ENCODE measurements at regions not wholly inside any gene's neighbourhood (a gene's known extent, or its start where the extent isn't known, plus 50 kb on each side); places are given as distances from the start of the nearest gene placed in this dataset.
"Not testable (repeated sequence)": the region's sequence is repeated elsewhere in the genome, so short reads cannot be mapped to it uniquely, and the experiment has no call there.

- DNase-seq (ENCODE audit: extremely low read depth, insufficient read length), result no peak
- H3K27me3 ChIP-seq (replicated peaks; ENCODE audit: control insufficient read depth, insufficient read depth, low read length), result no peaks in the 10 kb centered on the region; the same call in 1 of the 2 replicates
Measured at GRCh38 chr13:48827709-48828108, 148.0 kb upstream of the FNDC3A start.

GRCh38 chr13:48828962-48829411 is 146.7 kb upstream of the FNDC3A start:
- H3K27me3 ChIP-seq (replicated peaks; ENCODE audit: control insufficient read depth, insufficient read depth, low read length), result no peaks in the 10 kb centered on the region
- H3K4me3 ChIP-seq (replicated peaks; ENCODE audit: low read depth, low read length), result no peak overlapping the region
- H3K36me3 ChIP-seq (ENCODE audit: control insufficient read depth, insufficient read depth, low read length), result no peaks in the 10 kb centered on the region
- no peak for TF ChIP-seq CTCF (IDR thresholded peaks at IDR 0.05; ENCODE audit: insufficient read depth, low read length, poor library complexity, severe bottlenecking)
- no peak for DNase-seq (ENCODE audit: extremely low read depth, insufficient read length)

More at GRCh38 chr13:48827709-48828108, 148.0 kb upstream of the FNDC3A start:
- no peak for TF ChIP-seq CTCF (IDR thresholded peaks at IDR 0.05; ENCODE audit: insufficient read depth, low read length, poor library complexity, severe bottlenecking)
- Histone ChIP-seq H3K36me3 (ENCODE audit: control insufficient read depth, insufficient read depth, low read length) (no peaks in the 10 kb centered on the region), H3K4me3 (replicated peaks; ENCODE audit: low read depth, low read length) (no peak overlapping the region)

- H3K27me3 ChIP-seq (replicated peaks; ENCODE audit: control insufficient read depth, insufficient read depth, low read length), result no peaks in the 10 kb centered on the region
- no peak for TF ChIP-seq CTCF (IDR thresholded peaks at IDR 0.05; ENCODE audit: insufficient read depth, low read length, poor library complexity, severe bottlenecking)
- no peaks in the 10 kb centered on the region for H3K36me3 ChIP-seq (ENCODE audit: control insufficient read depth, insufficient read depth, low read length)
- no peak overlapping the region for H3K4me3 ChIP-seq (replicated peaks; ENCODE audit: low read depth, low read length)
- DNase-seq (ENCODE audit: extremely low read depth, insufficient read length), result no peak
Measured at GRCh38 chr13:48829536-48829935, 146.2 kb upstream of the FNDC3A start.

- no peaks in the 10 kb centered on the region for H3K27me3 ChIP-seq (replicated peaks; ENCODE audit: control insufficient read depth, insufficient read depth, low read length)
- no peaks in the 10 kb centered on the region for H3K36me3 ChIP-seq (ENCODE audit: control insufficient read depth, insufficient read depth, low read length)
- H3K4me3 ChIP-seq (replicated peaks; ENCODE audit: low read depth, low read length), result no peak overlapping the region
- no peak for TF ChIP-seq CTCF (IDR thresholded peaks at IDR 0.05; ENCODE audit: insufficient read depth, low read length, poor library complexity, severe bottlenecking)
- no peak for DNase-seq (ENCODE audit: extremely low read depth, insufficient read length)
Measured at GRCh38 chr13:48831248-48831647, 144.5 kb upstream of the FNDC3A start.

- DNase-seq (ENCODE audit: extremely low read depth, insufficient read length), result no peak
- Histone ChIP-seq H3K36me3 (ENCODE audit: control insufficient read depth, insufficient read depth, low read length) (no peaks in the 10 kb centered on the region), H3K4me3 (replicated peaks; ENCODE audit: low read depth, low read length) (no peak overlapping the region), H3K27me3 (replicated peaks; ENCODE audit: control insufficient read depth, insufficient read depth, low read length) (no peaks in the 10 kb centered on the region)
- no peak for TF ChIP-seq CTCF (IDR thresholded peaks at IDR 0.05; ENCODE audit: insufficient read depth, low read length, poor library complexity, severe bottlenecking)
Measured at GRCh38 chr13:48833412-48833811, 142.3 kb upstream of the FNDC3A start.

- DNase-seq (ENCODE audit: extremely low read depth, insufficient read length); H3K4me3 ChIP-seq (replicated peaks; ENCODE audit: low read depth, low read length); H3K27me3 ChIP-seq (replicated peaks; ENCODE audit: control insufficient read depth, insufficient read depth, low read length); H3K36me3 ChIP-seq (ENCODE audit: control insufficient read depth, insufficient read depth, low read length): not testable (repeated sequence)
Measured at GRCh38 chr13:48835326-48835725, 140.4 kb upstream of the FNDC3A start.
